ENCODE measurements at regions not wholly inside any gene's neighbourhood (a gene's known extent, or its start where the extent isn't known, plus 50 kb on each side); places are given as distances from the start of the nearest gene placed in this dataset.

GRCh38 chr6:28789553-28790083 is 134.2 kb downstream of the TRIM27 start:
- no peak for TF ChIP-seq EZH2phosphoT487 (IDR thresholded peaks at IDR 0.05; ENCODE audit: insufficient read depth, low read depth)
- TF ChIP-seq EZH2 (IDR thresholded peaks at IDR 0.05; ENCODE audit: insufficient read depth, poor library complexity, severe bottlenecking): no peak

All from GM23248 (cell line).